HL-60 (cell line): ENCODE measurements at regions not wholly inside any gene's neighbourhood (a gene's known extent, or its start where the extent isn't known, plus 50 kb on each side); places are given as distances from the start of the nearest gene placed in this dataset.

Source experiments
- REST ChIP-seq: IDR thresholded peaks from 2 replicates; pipeline ENCODE4 v1.6.1; 2012; ENCODE audit warnings: low read depth; ENCODE audit not compliant: insufficient replicate concordance
- TF ChIP-seq, protein P1 (sequence below): IDR thresholded peaks from one replicate; pipeline ENCODE4 v1.5.1; 2011; ENCODE audit warnings: low read length, control low read depth, inconsistent platforms; ENCODE audit not compliant: insufficient read depth

GRCh38 chr5:167577616-167578015 lies 713.8 kb upstream of the WWC1 start:
- TF ChIP-seq, protein P1, sequence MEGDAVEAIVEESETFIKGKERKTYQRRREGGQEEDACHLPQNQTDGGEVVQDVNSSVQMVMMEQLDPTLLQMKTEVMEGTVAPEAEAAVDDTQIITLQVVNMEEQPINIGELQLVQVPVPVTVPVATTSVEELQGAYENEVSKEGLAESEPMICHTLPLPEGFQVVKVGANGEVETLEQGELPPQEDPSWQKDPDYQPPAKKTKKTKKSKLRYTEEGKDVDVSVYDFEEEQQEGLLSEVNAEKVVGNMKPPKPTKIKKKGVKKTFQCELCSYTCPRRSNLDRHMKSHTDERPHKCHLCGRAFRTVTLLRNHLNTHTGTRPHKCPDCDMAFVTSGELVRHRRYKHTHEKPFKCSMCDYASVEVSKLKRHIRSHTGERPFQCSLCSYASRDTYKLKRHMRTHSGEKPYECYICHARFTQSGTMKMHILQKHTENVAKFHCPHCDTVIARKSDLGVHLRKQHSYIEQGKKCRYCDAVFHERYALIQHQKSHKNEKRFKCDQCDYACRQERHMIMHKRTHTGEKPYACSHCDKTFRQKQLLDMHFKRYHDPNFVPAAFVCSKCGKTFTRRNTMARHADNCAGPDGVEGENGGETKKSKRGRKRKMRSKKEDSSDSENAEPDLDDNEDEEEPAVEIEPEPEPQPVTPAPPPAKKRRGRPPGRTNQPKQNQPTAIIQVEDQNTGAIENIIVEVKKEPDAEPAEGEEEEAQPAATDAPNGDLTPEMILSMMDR: no peak
- no peak for TF ChIP-seq REST
